ENCODE measurements at regions not wholly inside any gene's neighbourhood (a gene's known extent, or its start where the extent isn't known, plus 50 kb on each side); places are given as distances from the start of the nearest gene placed in this dataset.

DNA sequence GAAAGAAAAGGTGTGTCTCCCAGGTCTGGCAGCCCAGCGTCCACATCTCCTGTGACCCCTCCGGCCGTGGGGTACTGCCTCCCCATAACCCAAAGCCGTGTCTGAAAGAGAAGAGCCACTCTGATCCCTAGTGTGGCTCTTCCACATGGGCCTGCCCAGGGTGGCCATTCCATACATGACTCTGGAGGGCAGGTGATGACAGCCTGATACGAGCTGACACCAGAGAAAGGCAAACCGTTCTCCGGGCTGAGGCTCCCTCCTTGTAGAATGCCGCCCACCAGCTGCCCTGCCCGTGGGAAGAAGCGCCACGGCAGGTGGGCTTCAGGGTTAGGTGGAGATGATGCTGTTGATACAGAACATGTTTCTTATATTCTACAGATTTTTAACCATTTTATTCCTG, 451.6 kb upstream of the SALL3 start:
- Histone ChIP-seq H3K9ac (ENCODE audit: insufficient read depth, low read length) (no peak overlapping the region), H3K4me2 (ENCODE audit: extremely low read depth, insufficient read depth, low read length) (no peak overlapping the region), H3K4me3 (replicated peaks in 1 of 4; ENCODE audit: control extremely low read depth in 1 of 4, insufficient read depth in 1 of 4, low read depth in 3 of 4, low read length in 4 of 4) (no peak overlapping the region), H3K4me1 (ENCODE audit: control insufficient read depth, extremely low read depth, insufficient read depth, low read length) (no peaks in the 10 kb centered on the region), H3K27ac (ENCODE audit: insufficient read depth, low read length) (no peak overlapping the region), H3K36me3 (ENCODE audit: control insufficient read depth, insufficient read depth, low read length) (no peaks in the 10 kb centered on the region), H4K20me1 (ENCODE audit: control insufficient read depth, extremely low read depth, insufficient read depth, low read length) (no peaks in the 10 kb centered on the region), H3K79me2 (ENCODE audit: control insufficient read depth, insufficient read depth, low read length) (no peaks in the 10 kb centered on the region), H3K27me3 (ENCODE audit: control insufficient read depth, insufficient read depth, low read length) (no peaks in the 10 kb centered on the region), H3K9me3 (ENCODE audit: control insufficient read depth, insufficient read depth, low read depth, low read length) (peaks cover 2% of the 10 kb centered on the region), H2AFZ (ENCODE audit: low read length) (no peak overlapping the region)
- DNase-seq (ENCODE audit: low read depth in 2 of 2) = no peak
- no peak for TF ChIP-seq EZH2 (IDR thresholded peaks at IDR 0.05; ENCODE audit: low read length, missing control alignments)
- TF ChIP-seq, protein P1, sequence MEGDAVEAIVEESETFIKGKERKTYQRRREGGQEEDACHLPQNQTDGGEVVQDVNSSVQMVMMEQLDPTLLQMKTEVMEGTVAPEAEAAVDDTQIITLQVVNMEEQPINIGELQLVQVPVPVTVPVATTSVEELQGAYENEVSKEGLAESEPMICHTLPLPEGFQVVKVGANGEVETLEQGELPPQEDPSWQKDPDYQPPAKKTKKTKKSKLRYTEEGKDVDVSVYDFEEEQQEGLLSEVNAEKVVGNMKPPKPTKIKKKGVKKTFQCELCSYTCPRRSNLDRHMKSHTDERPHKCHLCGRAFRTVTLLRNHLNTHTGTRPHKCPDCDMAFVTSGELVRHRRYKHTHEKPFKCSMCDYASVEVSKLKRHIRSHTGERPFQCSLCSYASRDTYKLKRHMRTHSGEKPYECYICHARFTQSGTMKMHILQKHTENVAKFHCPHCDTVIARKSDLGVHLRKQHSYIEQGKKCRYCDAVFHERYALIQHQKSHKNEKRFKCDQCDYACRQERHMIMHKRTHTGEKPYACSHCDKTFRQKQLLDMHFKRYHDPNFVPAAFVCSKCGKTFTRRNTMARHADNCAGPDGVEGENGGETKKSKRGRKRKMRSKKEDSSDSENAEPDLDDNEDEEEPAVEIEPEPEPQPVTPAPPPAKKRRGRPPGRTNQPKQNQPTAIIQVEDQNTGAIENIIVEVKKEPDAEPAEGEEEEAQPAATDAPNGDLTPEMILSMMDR (conservative IDR thresholded peaks at IDR 0.05 in 1 of 2, IDR thresholded peaks at IDR 0.05 in 1 of 2; ENCODE audit: low read depth in 1 of 2, low read length in 2 of 2) = no peak

DNA sequence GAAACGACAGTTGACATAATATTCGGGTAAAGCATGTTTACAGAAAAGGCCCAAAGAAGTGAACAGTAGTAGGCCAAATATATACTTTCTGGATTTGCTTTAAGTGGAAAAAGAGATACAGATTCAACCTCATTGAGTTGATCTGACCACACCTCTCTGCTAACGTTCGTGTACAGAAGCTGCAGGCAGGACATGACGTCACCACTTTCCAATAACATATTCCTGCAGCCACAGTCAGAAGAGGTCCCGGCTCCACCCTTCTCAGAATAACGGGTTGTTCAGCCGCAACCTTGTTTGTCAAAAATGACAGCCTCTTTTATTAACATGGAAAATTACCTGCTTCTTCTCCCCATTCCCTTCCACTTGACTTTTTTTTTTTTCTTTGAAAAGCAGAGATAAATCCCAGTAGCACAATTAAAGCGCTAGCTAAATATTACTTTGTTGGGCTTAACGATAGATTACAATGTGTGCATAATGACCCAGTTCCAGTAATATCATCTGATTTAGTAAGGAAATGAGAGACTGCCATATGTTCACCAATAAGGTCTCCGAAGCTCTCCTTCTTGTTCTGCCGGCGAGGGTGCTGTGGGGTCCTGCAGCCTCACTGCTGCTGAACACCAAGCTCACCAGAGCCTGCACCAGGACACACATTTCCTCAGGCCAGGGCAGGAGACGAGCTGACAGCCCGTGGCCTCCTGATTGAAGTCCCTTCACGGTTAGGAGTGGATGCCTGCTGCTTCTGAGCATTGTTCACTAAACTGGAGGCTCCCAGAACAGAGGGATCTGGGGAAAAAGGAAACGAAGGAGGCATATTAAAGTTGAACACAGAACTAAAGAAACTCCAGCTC, 451.0 kb upstream of the SALL3 start:
- no peak for TF ChIP-seq EZH2 (IDR thresholded peaks at IDR 0.05; ENCODE audit: low read length, missing control alignments)
- TF ChIP-seq, protein P1 (conservative IDR thresholded peaks at IDR 0.05 in 1 of 2, IDR thresholded peaks at IDR 0.05 in 1 of 2; ENCODE audit: low read depth in 1 of 2, low read length in 2 of 2) = no peak
- Histone ChIP-seq H3K9ac (ENCODE audit: insufficient read depth, low read length) (no peak overlapping the region), H3K4me1 (ENCODE audit: control insufficient read depth, extremely low read depth, insufficient read depth, low read length) (no peaks in the 10 kb centered on the region), H3K27me3 (ENCODE audit: control insufficient read depth, insufficient read depth, low read length) (no peaks in the 10 kb centered on the region), H2AFZ (ENCODE audit: low read length) (no peak overlapping the region), H3K9me3 (ENCODE audit: control insufficient read depth, insufficient read depth, low read depth, low read length) (peaks cover 2% of the 10 kb centered on the region), H3K79me2 (ENCODE audit: control insufficient read depth, insufficient read depth, low read length) (no peaks in the 10 kb centered on the region), H3K4me3 (replicated peaks in 1 of 4; ENCODE audit: control extremely low read depth in 1 of 4, insufficient read depth in 1 of 4, low read depth in 3 of 4, low read length in 4 of 4) (no peak overlapping the region), H3K36me3 (ENCODE audit: control insufficient read depth, insufficient read depth, low read length) (no peaks in the 10 kb centered on the region), H3K27ac (ENCODE audit: insufficient read depth, low read length) (no peak overlapping the region), H4K20me1 (ENCODE audit: control insufficient read depth, extremely low read depth, insufficient read depth, low read length) (no peaks in the 10 kb centered on the region), H3K4me2 (ENCODE audit: extremely low read depth, insufficient read depth, low read length) (no peak overlapping the region)
- no peak for DNase-seq (ENCODE audit: low read depth in 2 of 2)

DNA sequence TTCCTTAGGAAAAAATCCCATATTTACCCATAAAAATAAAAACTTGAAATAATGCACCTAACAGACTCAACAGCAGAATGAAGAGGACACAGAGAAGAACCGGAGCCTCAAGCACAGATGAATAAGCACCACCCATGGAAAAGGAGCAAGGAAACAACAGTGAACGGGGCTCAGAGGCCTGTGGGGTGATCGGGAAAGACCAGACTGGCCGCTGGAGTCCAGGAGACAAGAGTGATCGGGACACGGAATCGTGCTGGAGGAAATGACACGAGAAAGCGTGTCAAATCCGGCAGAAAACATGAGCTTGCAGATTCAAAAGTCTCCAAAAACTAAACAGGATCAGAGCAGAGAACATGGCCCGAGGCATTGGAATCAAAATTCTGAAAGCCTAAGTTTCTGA, 448.0 kb upstream of the SALL3 start:
- Histone ChIP-seq H3K27me3 (ENCODE audit: control insufficient read depth, insufficient read depth, low read length) (no peaks in the 10 kb centered on the region), H4K20me1 (ENCODE audit: control insufficient read depth, extremely low read depth, insufficient read depth, low read length) (no peaks in the 10 kb centered on the region), H2AFZ (ENCODE audit: low read length) (no peak overlapping the region), H3K4me2 (ENCODE audit: extremely low read depth, insufficient read depth, low read length) (no peak overlapping the region), H3K9me3 (ENCODE audit: control insufficient read depth, insufficient read depth, low read depth, low read length) (no peaks in the 10 kb centered on the region), H3K4me1 (ENCODE audit: control insufficient read depth, extremely low read depth, insufficient read depth, low read length) (no peaks in the 10 kb centered on the region), H3K9ac (ENCODE audit: insufficient read depth, low read length) (no peak overlapping the region), H3K4me3 (replicated peaks in 1 of 4; ENCODE audit: control extremely low read depth in 1 of 4, insufficient read depth in 1 of 4, low read depth in 3 of 4, low read length in 4 of 4) (no peak overlapping the region), H3K79me2 (ENCODE audit: control insufficient read depth, insufficient read depth, low read length) (no peaks in the 10 kb centered on the region), H3K36me3 (ENCODE audit: control insufficient read depth, insufficient read depth, low read length) (no peaks in the 10 kb centered on the region), H3K27ac (ENCODE audit: insufficient read depth, low read length) (no peak overlapping the region)
- no peak for DNase-seq (ENCODE audit: low read depth in 2 of 2)
- TF ChIP-seq, protein P1 (conservative IDR thresholded peaks at IDR 0.05 in 1 of 2, IDR thresholded peaks at IDR 0.05 in 1 of 2; ENCODE audit: low read depth in 1 of 2, low read length in 2 of 2) = no peak
- no peak for TF ChIP-seq EZH2 (IDR thresholded peaks at IDR 0.05; ENCODE audit: low read length, missing control alignments)

All from fibroblast of lung (primary cell).